Neural progenitor cell (in vitro differentiated cells): ENCODE measurements at regions not wholly inside any gene's neighbourhood (a gene's known extent, or its start where the extent isn't known, plus 50 kb on each side); places are given as distances from the start of the nearest gene placed in this dataset.

Source experiments
- DNase-seq: peaks from one replicate; pipeline ENCODE4 v3.0.0-alpha.2; 2016; ENCODE audit warnings: low spot score
- H2AFZ ChIP-seq: fragments of 200-600 bp; sonication (generic); replicated peaks from 2 replicates; pipeline ENCODE4 v1.6.1; 2016; ENCODE audit warnings: antibody characterized with exemption
- H3F3A ChIP-seq: fragments of 200-600 bp; sonication (generic); 2 replicates; pipeline ENCODE4 v1.6.1; 2016; ENCODE audit warnings: antibody characterized with exemption, low read depth
- H3K27ac ChIP-seq: fragments of 200-600 bp; sonication (generic); 2 replicates; pipeline ENCODE4 v1.5.1; 2016; ENCODE audit warnings: mild to moderate bottlenecking
- H3K27me3 ChIP-seq: fragments of 200-600 bp; sonication (generic); 2 replicates; pipeline ENCODE4 v1.6.1; 2016; ENCODE audit warnings: mild to moderate bottlenecking, moderate library complexity
- H3K36me3 ChIP-seq: fragments of 200-600 bp; sonication (generic); 2 replicates; pipeline ENCODE4 v1.5.1; 2016
- H3K4me1 ChIP-seq: fragments of 200-600 bp; sonication (generic); 2 replicates; pipeline ENCODE4 v1.6.1; 2016; ENCODE audit warnings: mixed run types
- H3K4me2 ChIP-seq: fragments of 200-600 bp; sonication (generic); 2 replicates; pipeline ENCODE4 v1.6.1; 2016
- H3K4me3 ChIP-seq: fragments of 200-600 bp; sonication (generic); 2 replicates; pipeline ENCODE4 v1.5.1; 2016
- H3K79me2 ChIP-seq: fragments of 200-600 bp; sonication (generic); 2 replicates; pipeline ENCODE4 v1.6.1; 2016; ENCODE audit warnings: low read depth
- H3K9ac ChIP-seq: fragments of 200-600 bp; sonication (generic); 2 replicates; pipeline ENCODE4 v1.6.1; 2016
- H3K9me3 ChIP-seq: fragments of 200-600 bp; sonication (generic); 2 replicates; pipeline ENCODE4 v1.5.1; 2016; ENCODE audit warnings: low read depth
- H4K20me1 ChIP-seq: fragments of 200-600 bp; sonication (generic); 2 replicates; pipeline ENCODE4 v1.6.1; 2016; ENCODE audit warnings: low read depth
- H3K27ac Mint-ChIP-seq: 3 replicates; pipeline ENCODE4 v1.8.0; 2021; ENCODE audit warnings: mixed read lengths
- H3K27me3 Mint-ChIP-seq: 2 replicates; pipeline ENCODE4 v1.8.0; 2022; ENCODE audit warnings: low read depth, mild to moderate bottlenecking, inconsistent platforms, moderate library complexity, mixed read lengths; ENCODE audit not compliant: insufficient read depth
- H3K36me3 Mint-ChIP-seq: 3 replicates; pipeline ENCODE4 v1.8.0; 2021; ENCODE audit warnings: mixed read lengths
- H3K4me1 Mint-ChIP-seq: 3 replicates; pipeline ENCODE4 v1.8.0; 2021; ENCODE audit warnings: mixed read lengths
- H3K4me3 Mint-ChIP-seq: 3 replicates; pipeline ENCODE4 v1.8.0; 2021; ENCODE audit warnings: mild to moderate bottlenecking, moderate library complexity, mixed read lengths
- H3K9me3 Mint-ChIP-seq: 3 replicates; pipeline ENCODE4 v1.8.0; 2020; ENCODE audit warnings: mixed read lengths
- EZH2 ChIP-seq: fragments of 200-600 bp; sonication (generic); IDR thresholded peaks from 2 replicates; pipeline ENCODE4 v1.6.1; 2017; ENCODE audit warnings: antibody characterized with exemption, mild to moderate bottlenecking, moderate library complexity
- EZH2phosphoT487 ChIP-seq: fragments of 200-600 bp; sonication (generic); IDR thresholded peaks from 2 replicates; pipeline ENCODE4 v1.6.1; 2017; ENCODE audit warnings: antibody characterized with exemption
- TF ChIP-seq, protein P1 (sequence below): fragments of 200-600 bp; sonication (generic); IDR thresholded peaks from 2 replicates; pipeline ENCODE4 v1.5.1; 2017; ENCODE audit warnings: antibody characterized with exemption, mild to moderate bottlenecking

DNA sequence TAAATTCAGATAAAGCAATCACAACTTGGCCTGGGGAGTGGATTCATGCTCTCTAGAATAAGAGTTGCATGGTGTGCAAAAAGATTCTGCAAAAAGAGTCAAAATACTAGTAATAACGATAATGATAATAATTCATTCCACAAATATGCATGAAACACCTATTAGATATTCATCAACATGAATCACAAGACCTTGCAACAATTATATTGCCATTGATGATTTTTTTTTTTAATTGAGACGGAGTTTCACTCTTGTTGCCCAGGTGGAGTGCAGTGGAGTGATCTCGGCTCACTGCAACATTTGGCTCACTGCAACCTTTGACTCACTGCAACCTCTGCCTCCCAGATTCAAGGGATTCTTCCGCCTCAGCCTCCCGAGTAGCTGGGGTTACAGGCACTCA lies 109.2 kb upstream of the FLRT2 start:
- Mint-ChIP-seq H3K27me3 (no peaks in the 10 kb centered on the region), H3K4me3 (no peak overlapping the region), H3K9me3 (no peaks in the 10 kb centered on the region), H3K27ac (no peak overlapping the region), H3K36me3 (no peaks in the 10 kb centered on the region), H3K4me1 (peaks cover 5% of the 10 kb centered on the region)
- no peaks in the 10 kb centered on the region for H3K9me3 ChIP-seq
- H2AFZ ChIP-seq: no peak overlapping the region
- no peak overlapping the region for H3K4me3 ChIP-seq
- DNase-seq: no peak
- H4K20me1 ChIP-seq: no peaks in the 10 kb centered on the region
- no peaks in the 10 kb centered on the region for H3F3A ChIP-seq
- H3K4me2 ChIP-seq: no peak overlapping the region
- no peaks in the 10 kb centered on the region for H3K79me2 ChIP-seq
- TF ChIP-seq EZH2 (no peak), EZH2phosphoT487 (no peak)
- TF ChIP-seq, protein P1, sequence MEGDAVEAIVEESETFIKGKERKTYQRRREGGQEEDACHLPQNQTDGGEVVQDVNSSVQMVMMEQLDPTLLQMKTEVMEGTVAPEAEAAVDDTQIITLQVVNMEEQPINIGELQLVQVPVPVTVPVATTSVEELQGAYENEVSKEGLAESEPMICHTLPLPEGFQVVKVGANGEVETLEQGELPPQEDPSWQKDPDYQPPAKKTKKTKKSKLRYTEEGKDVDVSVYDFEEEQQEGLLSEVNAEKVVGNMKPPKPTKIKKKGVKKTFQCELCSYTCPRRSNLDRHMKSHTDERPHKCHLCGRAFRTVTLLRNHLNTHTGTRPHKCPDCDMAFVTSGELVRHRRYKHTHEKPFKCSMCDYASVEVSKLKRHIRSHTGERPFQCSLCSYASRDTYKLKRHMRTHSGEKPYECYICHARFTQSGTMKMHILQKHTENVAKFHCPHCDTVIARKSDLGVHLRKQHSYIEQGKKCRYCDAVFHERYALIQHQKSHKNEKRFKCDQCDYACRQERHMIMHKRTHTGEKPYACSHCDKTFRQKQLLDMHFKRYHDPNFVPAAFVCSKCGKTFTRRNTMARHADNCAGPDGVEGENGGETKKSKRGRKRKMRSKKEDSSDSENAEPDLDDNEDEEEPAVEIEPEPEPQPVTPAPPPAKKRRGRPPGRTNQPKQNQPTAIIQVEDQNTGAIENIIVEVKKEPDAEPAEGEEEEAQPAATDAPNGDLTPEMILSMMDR: no peak
- H3K4me1 ChIP-seq: no peaks in the 10 kb centered on the region
- no peak overlapping the region for H3K9ac ChIP-seq
- H3K27me3 ChIP-seq: no peaks in the 10 kb centered on the region
- H3K36me3 ChIP-seq: no peaks in the 10 kb centered on the region
- no peak overlapping the region for H3K27ac ChIP-seq

DNA sequence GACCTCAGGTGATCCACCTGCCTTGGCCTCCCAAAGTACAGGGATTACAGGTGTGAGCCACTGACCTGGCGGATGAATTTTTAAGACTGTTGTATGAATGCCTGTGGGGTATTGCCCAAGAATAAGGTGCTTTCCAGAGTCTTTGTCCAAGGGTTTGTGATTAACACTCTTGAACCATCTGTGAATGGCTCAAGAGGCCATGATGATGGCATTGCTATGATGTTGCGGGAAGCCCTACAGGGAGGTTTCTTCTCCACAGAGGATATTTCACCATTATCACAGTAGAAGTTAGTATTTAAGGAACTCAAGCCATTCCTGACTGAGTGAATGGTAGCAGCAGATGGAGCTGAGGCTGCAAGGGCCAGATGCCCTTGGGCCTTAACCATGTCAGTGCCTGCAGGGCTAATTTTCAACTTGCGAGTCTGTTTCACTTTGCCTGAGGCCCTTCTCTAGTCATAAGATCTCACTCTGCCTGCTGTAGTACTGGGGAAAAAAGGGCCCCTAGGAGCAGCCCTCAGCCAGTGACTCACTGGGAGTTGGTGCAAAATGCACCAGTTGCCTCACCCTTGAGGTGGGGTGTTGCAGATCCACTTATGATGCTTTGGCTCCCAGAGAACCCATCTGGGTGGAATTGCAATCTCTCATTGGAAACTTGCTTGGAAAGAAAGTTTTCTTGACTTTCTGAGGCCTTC lies 108.6 kb upstream of the FLRT2 start:
- H3K9me3 Mint-ChIP-seq: no peaks in the 10 kb centered on the region
- no peak overlapping the region for H2AFZ ChIP-seq
- no peak overlapping the region for H3K27ac ChIP-seq
- H3K4me3 ChIP-seq: no peak overlapping the region
- no peaks in the 10 kb centered on the region for H3K4me1 ChIP-seq
- no peak overlapping the region for H3K27ac Mint-ChIP-seq
- TF ChIP-seq EZH2 (no peak), EZH2phosphoT487 (no peak)
- TF ChIP-seq, protein P1: no peak
- peaks cover 5% of the 10 kb centered on the region for H3K4me1 Mint-ChIP-seq
- no peaks in the 10 kb centered on the region for H3K9me3 ChIP-seq
- H3K4me2 ChIP-seq: no peak overlapping the region
- DNase-seq: no peak
- no peaks in the 10 kb centered on the region for H3K79me2 ChIP-seq
- no peaks in the 10 kb centered on the region for H3K36me3 ChIP-seq
- H3K9ac ChIP-seq: no peak overlapping the region
- no peaks in the 10 kb centered on the region for H3K27me3 Mint-ChIP-seq
- H3K4me3 Mint-ChIP-seq: no peak overlapping the region
- no peaks in the 10 kb centered on the region for H4K20me1 ChIP-seq
- no peaks in the 10 kb centered on the region for H3F3A ChIP-seq
- no peaks in the 10 kb centered on the region for H3K36me3 Mint-ChIP-seq
- no peaks in the 10 kb centered on the region for H3K27me3 ChIP-seq

DNA sequence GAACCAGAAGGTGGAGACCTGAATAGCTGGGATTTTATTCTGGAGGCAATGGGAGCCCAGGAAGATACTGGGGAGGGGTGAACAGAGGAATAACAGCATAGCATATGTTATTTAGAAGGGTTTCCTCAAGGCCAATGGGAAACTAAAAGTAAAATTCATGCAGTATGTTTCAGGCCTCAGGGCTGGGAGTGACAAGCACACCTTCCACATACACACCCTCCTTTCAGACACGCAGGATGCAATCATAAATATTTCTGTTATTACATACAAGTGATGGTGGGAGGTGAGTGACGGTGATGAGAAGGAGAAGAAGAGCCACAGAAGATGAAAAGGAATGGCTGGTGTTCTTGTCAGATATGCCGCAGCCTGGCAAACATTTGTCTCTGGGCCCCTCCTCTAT lies 106.1 kb upstream of the FLRT2 start:
- H3F3A ChIP-seq: no peaks in the 10 kb centered on the region
- no peaks in the 10 kb centered on the region for H3K36me3 Mint-ChIP-seq
- no peak overlapping the region for H3K27ac Mint-ChIP-seq
- no peaks in the 10 kb centered on the region for H3K79me2 ChIP-seq
- H3K4me3 Mint-ChIP-seq: no peak overlapping the region
- DNase-seq: no peak
- H3K27me3 ChIP-seq: no peaks in the 10 kb centered on the region
- no peak overlapping the region for H2AFZ ChIP-seq
- peaks cover 5% of the 10 kb centered on the region for H3K4me1 Mint-ChIP-seq
- H3K9ac ChIP-seq: no peak overlapping the region
- TF ChIP-seq EZH2: no peak
- TF ChIP-seq EZH2phosphoT487: no peak
- TF ChIP-seq, protein P1: no peak
- H3K9me3 ChIP-seq: no peaks in the 10 kb centered on the region
- H3K4me1 ChIP-seq: no peaks in the 10 kb centered on the region
- no peak overlapping the region for H3K4me3 ChIP-seq
- H3K4me2 ChIP-seq: no peak overlapping the region
- no peaks in the 10 kb centered on the region for H3K27me3 Mint-ChIP-seq
- H4K20me1 ChIP-seq: no peaks in the 10 kb centered on the region
- no peaks in the 10 kb centered on the region for H3K36me3 ChIP-seq
- no peaks in the 10 kb centered on the region for H3K9me3 Mint-ChIP-seq
- H3K27ac ChIP-seq: no peak overlapping the region
